D721Med (cell line): ENCODE measurements at regions not wholly inside any gene's neighbourhood (a gene's known extent, or its start where the extent isn't known, plus 50 kb on each side); places are given as distances from the start of the nearest gene placed in this dataset.

Source experiments
- DNase-seq: peaks from one replicate; pipeline ENCODE4 v3.0.0; 2011; ENCODE audit warnings: low spot score; ENCODE audit not compliant: insufficient read length
- FAIRE-seq: peaks from 2 replicates; lab custom pipeline; 2011; peaks lifted over from hg19 to GRCh38; lab: Jason Lieb, UNC
- TF ChIP-seq, protein P1 (sequence below): IDR thresholded peaks from 2 replicates; pipeline ENCODE4 v1.5.1; 2012; ENCODE audit warnings: mild to moderate bottlenecking, control low read depth; ENCODE audit not compliant: insufficient read depth; ENCODE audit errors: missing control alignments

DNA sequence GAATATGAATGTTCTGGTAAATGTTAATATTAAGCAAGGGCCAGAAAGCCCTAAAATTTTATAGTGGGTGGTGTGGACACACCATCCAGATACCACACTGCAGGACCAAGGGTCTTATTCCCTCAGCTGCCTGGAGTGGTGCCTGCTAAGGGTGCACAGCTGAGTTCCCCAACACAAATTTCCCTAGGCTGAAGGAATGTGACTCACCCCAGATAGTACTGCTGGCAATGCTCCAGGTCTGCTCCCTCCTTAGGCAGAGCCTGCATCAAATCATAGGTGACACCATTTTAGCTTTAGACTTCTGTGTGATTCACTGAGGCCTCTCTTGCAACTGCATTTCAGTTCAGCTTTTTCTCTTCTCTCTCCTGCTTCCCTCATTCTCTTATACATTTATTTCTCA is 321.1 kb downstream of the SATB2 start:
- TF ChIP-seq, protein P1, sequence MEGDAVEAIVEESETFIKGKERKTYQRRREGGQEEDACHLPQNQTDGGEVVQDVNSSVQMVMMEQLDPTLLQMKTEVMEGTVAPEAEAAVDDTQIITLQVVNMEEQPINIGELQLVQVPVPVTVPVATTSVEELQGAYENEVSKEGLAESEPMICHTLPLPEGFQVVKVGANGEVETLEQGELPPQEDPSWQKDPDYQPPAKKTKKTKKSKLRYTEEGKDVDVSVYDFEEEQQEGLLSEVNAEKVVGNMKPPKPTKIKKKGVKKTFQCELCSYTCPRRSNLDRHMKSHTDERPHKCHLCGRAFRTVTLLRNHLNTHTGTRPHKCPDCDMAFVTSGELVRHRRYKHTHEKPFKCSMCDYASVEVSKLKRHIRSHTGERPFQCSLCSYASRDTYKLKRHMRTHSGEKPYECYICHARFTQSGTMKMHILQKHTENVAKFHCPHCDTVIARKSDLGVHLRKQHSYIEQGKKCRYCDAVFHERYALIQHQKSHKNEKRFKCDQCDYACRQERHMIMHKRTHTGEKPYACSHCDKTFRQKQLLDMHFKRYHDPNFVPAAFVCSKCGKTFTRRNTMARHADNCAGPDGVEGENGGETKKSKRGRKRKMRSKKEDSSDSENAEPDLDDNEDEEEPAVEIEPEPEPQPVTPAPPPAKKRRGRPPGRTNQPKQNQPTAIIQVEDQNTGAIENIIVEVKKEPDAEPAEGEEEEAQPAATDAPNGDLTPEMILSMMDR = no peak
- FAIRE-seq = no peak
- no peak for DNase-seq

DNA sequence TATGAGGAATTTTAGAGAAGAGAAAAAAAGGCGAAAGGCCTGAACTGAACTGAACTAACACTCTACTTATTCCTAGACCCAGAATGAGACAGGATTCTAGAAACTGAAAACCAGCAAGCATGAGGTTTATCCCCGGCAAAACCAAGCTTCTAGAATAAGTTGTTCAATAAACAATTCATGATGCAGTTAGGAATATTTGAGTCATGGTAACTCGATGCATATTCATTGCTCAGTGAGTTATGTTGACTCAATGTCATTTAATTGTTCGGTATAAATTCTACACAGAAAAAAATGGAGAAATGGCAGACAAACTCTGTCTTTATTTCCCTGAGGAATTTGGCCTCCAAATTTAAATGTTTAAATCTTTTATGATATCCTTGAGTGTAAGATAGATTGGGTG is 321.5 kb downstream of the SATB2 start:
- FAIRE-seq (no peak), DNase-seq (no peak)
- TF ChIP-seq, protein P1 = no peak

DNA sequence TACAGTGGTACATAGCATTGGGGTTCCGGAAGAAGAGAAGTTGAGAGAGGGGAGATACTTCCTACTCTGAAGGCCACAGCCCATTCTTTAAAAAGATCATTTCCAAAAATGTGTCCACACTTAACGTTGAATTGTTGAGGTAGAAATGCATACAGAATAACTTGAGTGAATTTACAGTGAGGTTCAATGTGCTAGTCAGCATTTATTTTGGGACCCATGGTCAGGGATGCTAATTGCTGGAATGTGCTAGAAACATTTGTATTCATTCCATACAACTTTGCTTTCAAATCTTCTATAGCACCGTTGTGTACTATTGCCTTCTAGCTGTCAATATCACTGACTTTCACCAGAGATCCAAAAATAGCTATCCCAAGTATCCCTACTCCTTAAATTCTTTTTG is 325.9 kb downstream of the SATB2 start:
- TF ChIP-seq, protein P1 = no peak
- FAIRE-seq (no peak), DNase-seq (no peak)

DNA sequence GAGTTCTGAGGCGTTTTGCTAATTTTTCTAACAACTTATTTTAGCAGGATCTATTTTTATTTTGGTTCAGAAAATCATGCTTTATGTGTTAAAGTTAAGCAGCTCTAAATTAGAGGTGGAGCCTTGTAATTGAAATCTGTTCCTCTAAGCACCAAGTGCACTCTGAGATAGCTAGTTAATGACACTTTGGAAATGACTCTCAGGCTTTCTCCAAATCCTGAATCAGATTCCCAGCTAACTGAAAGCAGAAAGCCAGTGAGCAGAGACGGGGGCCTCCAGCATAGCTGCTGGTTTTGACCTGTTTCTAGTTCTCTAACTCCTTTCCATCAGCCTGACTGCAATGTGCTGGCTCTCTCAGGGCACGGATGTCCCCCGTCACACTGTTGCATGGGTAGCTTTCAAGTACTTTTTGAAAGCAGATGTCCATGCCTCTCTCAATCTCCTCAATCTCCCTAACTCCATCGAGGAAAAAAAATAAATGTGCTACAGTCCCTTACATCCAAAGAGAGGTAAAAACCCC is 326.5 kb downstream of the SATB2 start:
- TF ChIP-seq, protein P1 = no peak
- FAIRE-seq (no peak), DNase-seq (no peak)

DNA sequence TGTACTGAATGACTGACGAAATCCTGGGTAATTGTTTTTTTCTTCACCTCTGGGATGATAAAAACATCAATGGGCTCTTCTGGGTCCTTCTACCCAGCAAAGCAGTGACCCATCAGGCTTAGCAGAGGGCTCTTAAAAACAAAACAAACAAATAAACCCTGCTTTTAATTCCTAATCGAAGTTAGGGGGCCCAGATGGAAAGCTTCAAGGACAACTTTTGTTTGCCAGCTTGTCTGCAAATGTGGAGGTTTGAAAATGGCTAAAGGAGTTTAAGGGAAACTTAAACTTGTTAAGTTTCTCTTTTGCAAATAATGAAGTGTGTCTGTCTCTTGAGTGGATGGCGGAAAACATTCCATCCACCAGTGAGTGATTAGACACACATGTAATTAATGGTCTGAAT is 327.2 kb downstream of the SATB2 start:
- FAIRE-seq = no peak
- no peak for DNase-seq
- TF ChIP-seq, protein P1 = no peak

DNA sequence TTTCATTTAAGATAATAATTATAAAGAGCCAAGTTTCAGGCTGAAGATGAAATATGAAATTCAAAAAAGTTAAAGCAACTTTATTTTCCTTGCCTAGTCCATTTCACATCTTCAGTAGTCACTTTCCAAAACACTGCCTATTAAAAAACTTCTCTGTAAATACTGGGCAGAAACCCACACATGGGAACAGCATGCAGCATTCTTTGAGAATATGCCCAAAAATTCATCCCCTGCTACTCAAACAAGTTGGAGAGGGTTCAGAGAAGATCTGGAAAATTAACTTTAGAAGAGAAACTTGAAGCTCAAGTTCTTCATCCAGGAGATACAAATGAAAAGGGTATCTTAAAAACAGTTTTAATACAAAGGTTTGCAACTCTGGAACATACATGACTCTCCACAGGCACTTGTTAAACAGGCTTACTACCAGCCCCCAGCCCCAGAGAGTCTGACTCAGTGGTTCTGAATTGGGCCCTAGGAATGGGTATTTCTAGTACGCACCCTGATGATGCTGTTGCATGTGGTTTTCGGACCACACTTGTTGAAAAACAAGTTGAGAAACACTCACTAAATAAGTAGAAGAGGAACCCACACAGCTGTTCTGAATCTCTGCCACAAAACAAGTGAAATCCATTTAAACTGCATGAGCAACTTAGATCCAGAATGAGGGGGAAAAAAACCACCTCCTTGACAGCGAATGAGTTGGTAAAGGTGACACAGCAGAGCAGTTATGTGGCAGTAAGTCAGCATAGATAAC is 329.1 kb downstream of the SATB2 start:
- TF ChIP-seq, protein P1 = no peak
- no peak for DNase-seq
- no peak for FAIRE-seq

DNA sequence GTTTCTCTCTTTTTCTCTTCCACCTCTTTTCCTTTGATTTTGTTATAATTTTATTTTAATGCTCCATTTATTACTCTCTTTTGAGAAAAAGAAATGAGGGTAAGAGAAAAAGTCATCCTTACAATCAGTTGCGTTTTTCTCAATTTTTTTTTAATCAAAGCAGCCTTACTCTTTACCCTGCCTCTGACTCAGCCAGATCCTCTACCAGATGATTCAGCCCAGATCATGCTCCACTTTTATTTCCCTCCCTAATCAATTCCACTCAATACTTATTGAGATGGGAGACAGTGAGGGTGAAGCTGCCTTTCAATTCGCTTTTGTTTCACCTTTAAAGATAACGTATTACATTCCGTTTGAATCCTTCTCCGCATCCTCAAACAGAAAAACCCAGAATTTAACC is 337.9 kb downstream of the SATB2 start:
- no peak for FAIRE-seq
- TF ChIP-seq, protein P1 = no peak

More for the DNA sequence above, 337.9 kb downstream of the SATB2 start:
- no peak for DNase-seq
